HepG2 (cell line): ENCODE measurements at regions not wholly inside any gene's neighbourhood (a gene's known extent, or its start where the extent isn't known, plus 50 kb on each side); places are given as distances from the start of the nearest gene placed in this dataset.

Experiments
- ATAC-seq: fragments of 200-7000 bp; cut with Tn5 transposase; 3 replicates; pipeline ENCODE4 v1.9.1; 2020; ENCODE audit warnings: mild to moderate bottlenecking, moderate library complexity
- BruUV-seq: library from RNA; stranded (reverse); fragments of 400-500 nt; replicated peaks from 2 replicates; lab custom pipeline; 2021; lab: Mats Ljungman, UMichigan
- CTCF ChIA-PET: fragments of 300-600 bp; formaldehyde crosslinking; extraction: SDS; loops from one replicate; lab custom pipeline; 2021; ENCODE audit warnings: low total read pairs, inconsistent platforms, low intra/inter-chr PET ratio; lab: Yijun Ruan, JAX
- POLR2A ChIA-PET: fragments of 350-600 bp; sonication (Branson Sonifier 250); formaldehyde crosslinking; loops from one replicate; lab custom pipeline; 2020; ENCODE audit warnings: antibody characterized with exemption, inconsistent platforms; lab: Yijun Ruan, JAX
- DNase-seq: peaks from one replicate; pipeline ENCODE4 v3.0.0-alpha.2; 2015; ENCODE audit warnings: low spot score
- FAIRE-seq: peaks from 3 replicates; lab custom pipeline; 2011; peaks lifted over from hg19 to GRCh38; lab: Jason Lieb, UNC
- H2AFZ ChIP-seq: one replicate; pipeline ENCODE4 v1.6.1; 2011; ENCODE audit warnings: low read length, inconsistent platforms
- H3K27ac ChIP-seq: fragments of 300-600 bp; 3 replicates; pipeline ENCODE4 v1.8.0; 2011; ENCODE audit warnings: mixed run types, mild to moderate bottlenecking, mixed read lengths, low read length, inconsistent platforms; ENCODE audit not compliant: insufficient read depth; ENCODE audit errors: extremely low read length
- H3K27me3 ChIP-seq, 2 experiments: fragments of 200-600 bp in 1 of 2; 2 replicates in 1 of 2; 3 replicates in 1 of 2; pipeline versions ENCODE4 v1.6.0 to v1.8.0; 2011; ENCODE audit warnings: low read length in 2 of 2, mild to moderate bottlenecking in 2 of 2, moderate library complexity in 2 of 2, inconsistent platforms in 1 of 2; ENCODE audit not compliant: insufficient read depth in 2 of 2, control insufficient read depth in 1 of 2
- H3K36me3 ChIP-seq, 2 experiments: fragments of 200-600 bp in 1 of 2; replicated peaks in 1 of 2; 2 replicates in 1 of 2; 3 replicates in 1 of 2; pipeline versions ENCODE4 v1.5.1 to v1.8.0; 2011; ENCODE audit warnings: low read length in 2 of 2, inconsistent platforms in 1 of 2; ENCODE audit not compliant: insufficient read depth in 2 of 2, control insufficient read depth in 1 of 2
- H3K4me1 ChIP-seq: 2 replicates; pipeline ENCODE4 v1.5.1; 2012; ENCODE audit warnings: low read length, inconsistent platforms; ENCODE audit not compliant: insufficient read depth
- H3K4me2 ChIP-seq: 2 replicates; pipeline ENCODE4 v1.6.0; 2011; ENCODE audit warnings: low read depth, low read length, inconsistent platforms
- H3K4me3 ChIP-seq, 3 experiments: fragments of 200-600 bp in 1 of 3; sonication (generic), shearing (Covaris generic) in 1 of 3; replicated peaks in 1 of 3; 2 replicates each; pipeline ENCODE4 v1.5.1; 2011 to 2016; ENCODE audit warnings: low read length in 3 of 3, inconsistent platforms in 2 of 3, low read depth in 2 of 3, mild to moderate bottlenecking in 2 of 3, control low read depth in 1 of 3, mixed read lengths in 1 of 3; ENCODE audit not compliant: insufficient read depth in 1 of 3
- H3K79me2 ChIP-seq: one replicate; pipeline ENCODE4 v1.6.1; 2011; ENCODE audit warnings: low read length, inconsistent platforms; ENCODE audit not compliant: insufficient read depth
- H3K9ac ChIP-seq: 2 replicates; pipeline ENCODE4 v1.6.0; 2011; ENCODE audit warnings: mild to moderate bottlenecking, low read depth, low read length, inconsistent platforms; ENCODE audit not compliant: insufficient read depth
- H3K9me3 ChIP-seq: 2 replicates; pipeline ENCODE4 v1.5.1; 2012; ENCODE audit warnings: mild to moderate bottlenecking, low read length
- H4K20me1 ChIP-seq: 2 replicates; pipeline ENCODE4 v1.6.0; 2011; ENCODE audit warnings: inconsistent platforms, mild to moderate bottlenecking, low read length, moderate library complexity; ENCODE audit not compliant: insufficient read depth
- STAG1 ChIP-seq: sonication (generic); formaldehyde crosslinking; IDR thresholded peaks from 2 replicates; pipeline ENCODE4 v1.4.0; 2020; ENCODE audit warnings: missing genetic modification reagents
- ZNF607 ChIP-seq: sonication (generic); formaldehyde crosslinking; IDR thresholded peaks from 2 replicates; pipeline ENCODE4 v1.5.1; 2020; ENCODE audit warnings: missing genetic modification reagents, mild to moderate bottlenecking, borderline replicate concordance
- WGBS: methylation state at CpG from one replicate; pipeline ENCODE4 v1.1.6; 2017; ENCODE audit warnings: low lambda C conversion rate; 5-methylcytosine and 5-hydroxymethylcytosine counted together
- in situ Hi-C: cut with HindIII; loops from 2 replicates; pipeline ENCODE4 v1.10.0; 2017; ENCODE audit warnings: low pct_unique_long_range_greater_than_20kb; ENCODE audit not compliant: extremely low pct_ligation_motif_present
- intact Hi-C: fragments of 100-400 bp; cut with micrococcal nuclease; formaldehyde crosslinking; loops from one replicate; pipeline ENCODE4 v1.10.0; 2022; ENCODE audit not compliant: unreplicated experiment
- TF ChIP-seq, protein P1 (sequence below): fragments of 450-650 bp; IDR thresholded peaks from 2 replicates; pipeline ENCODE4 v1.6.1; 2017; ENCODE audit warnings: mild to moderate bottlenecking

GRCh38 chr2:7882296-7882695 lies 799.6 kb upstream of the ID2 start:
- Histone ChIP-seq H2AFZ (no peak overlapping the region), H3K4me1 (peaks cover 9% of the 10 kb centered on the region; the same call in 1 of the 2 replicates), H3K9me3 (no peaks in the 10 kb centered on the region), H4K20me1 (no peaks in the 10 kb centered on the region), H3K27me3 (no peaks in the 10 kb centered on the region), H3K4me2 (no peak overlapping the region), H3K27ac (no peak overlapping the region), H3K9ac (no peak overlapping the region), H3K79me2 (no peaks in the 10 kb centered on the region), H3K36me3 (no peaks in the 10 kb centered on the region), H3K4me3 (no peak overlapping the region)
- TF ChIP-seq STAG1 (CRISPR knock-in tag) = 0 out of 2 replicates have a peak, but pooled peaks have one; percentile 9
- TF ChIP-seq, protein P1, sequence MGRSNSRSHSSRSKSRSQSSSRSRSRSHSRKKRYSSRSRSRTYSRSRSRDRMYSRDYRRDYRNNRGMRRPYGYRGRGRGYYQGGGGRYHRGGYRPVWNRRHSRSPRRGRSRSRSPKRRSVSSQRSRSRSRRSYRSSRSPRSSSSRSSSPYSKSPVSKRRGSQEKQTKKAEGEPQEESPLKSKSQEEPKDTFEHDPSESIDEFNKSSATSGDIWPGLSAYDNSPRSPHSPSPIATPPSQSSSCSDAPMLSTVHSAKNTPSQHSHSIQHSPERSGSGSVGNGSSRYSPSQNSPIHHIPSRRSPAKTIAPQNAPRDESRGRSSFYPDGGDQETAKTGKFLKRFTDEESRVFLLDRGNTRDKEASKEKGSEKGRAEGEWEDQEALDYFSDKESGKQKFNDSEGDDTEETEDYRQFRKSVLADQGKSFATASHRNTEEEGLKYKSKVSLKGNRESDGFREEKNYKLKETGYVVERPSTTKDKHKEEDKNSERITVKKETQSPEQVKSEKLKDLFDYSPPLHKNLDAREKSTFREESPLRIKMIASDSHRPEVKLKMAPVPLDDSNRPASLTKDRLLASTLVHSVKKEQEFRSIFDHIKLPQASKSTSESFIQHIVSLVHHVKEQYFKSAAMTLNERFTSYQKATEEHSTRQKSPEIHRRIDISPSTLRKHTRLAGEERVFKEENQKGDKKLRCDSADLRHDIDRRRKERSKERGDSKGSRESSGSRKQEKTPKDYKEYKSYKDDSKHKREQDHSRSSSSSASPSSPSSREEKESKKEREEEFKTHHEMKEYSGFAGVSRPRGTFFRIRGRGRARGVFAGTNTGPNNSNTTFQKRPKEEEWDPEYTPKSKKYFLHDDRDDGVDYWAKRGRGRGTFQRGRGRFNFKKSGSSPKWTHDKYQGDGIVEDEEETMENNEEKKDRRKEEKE = no peak
- ATAC-seq = peak; percentile 75
- in situ Hi-C loops = no loop called here
- CTCF ChIA-PET = no interaction called here
- DNase-seq = no peak
- intact Hi-C loops = no loop called here
- POLR2A ChIA-PET = no interaction called here
- no TSS peak for BruUV-seq
- no peak for FAIRE-seq

GRCh38 chr2:7884338-7884737 lies 797.5 kb upstream of the ID2 start:
- no peak overlapping the region for H3K9ac ChIP-seq
- no peak overlapping the region for H3K27ac ChIP-seq
- intact Hi-C loops (no loop called here), in situ Hi-C loops (no loop called here)
- no peaks in the 10 kb centered on the region for H3K79me2 ChIP-seq
- DNase-seq (no peak), ATAC-seq (no peak), FAIRE-seq (no peak)
- BruUV-seq = no TSS peak
- no peaks in the 10 kb centered on the region for H3K27me3 ChIP-seq
- ChIA-PET POLR2A (no interaction called here), CTCF (no interaction called here)
- no peak overlapping the region for H2AFZ ChIP-seq
- H3K4me3 ChIP-seq = no peak overlapping the region
- no peaks in the 10 kb centered on the region for H3K36me3 ChIP-seq
- no peaks in the 10 kb centered on the region for H4K20me1 ChIP-seq
- no peak for TF ChIP-seq ZNF607 (CRISPR knock-in tag)
- WGBS = 21% methylated on average over 4 of the region's 4 CpGs
- H3K9me3 ChIP-seq = no peaks in the 10 kb centered on the region
- H3K4me1 ChIP-seq = peaks cover 11% of the 10 kb centered on the region; the same call in 1 of the 2 replicates
- no peak overlapping the region for H3K4me2 ChIP-seq
